ENCODE measurements at regions not wholly inside any gene's neighbourhood (a gene's known extent, or its start where the extent isn't known, plus 50 kb on each side); places are given as distances from the start of the nearest gene placed in this dataset.
"Not testable (repeated sequence)": the region's sequence is repeated elsewhere in the genome, so short reads cannot be mapped to it uniquely, and the experiment has no call there.

DNA sequence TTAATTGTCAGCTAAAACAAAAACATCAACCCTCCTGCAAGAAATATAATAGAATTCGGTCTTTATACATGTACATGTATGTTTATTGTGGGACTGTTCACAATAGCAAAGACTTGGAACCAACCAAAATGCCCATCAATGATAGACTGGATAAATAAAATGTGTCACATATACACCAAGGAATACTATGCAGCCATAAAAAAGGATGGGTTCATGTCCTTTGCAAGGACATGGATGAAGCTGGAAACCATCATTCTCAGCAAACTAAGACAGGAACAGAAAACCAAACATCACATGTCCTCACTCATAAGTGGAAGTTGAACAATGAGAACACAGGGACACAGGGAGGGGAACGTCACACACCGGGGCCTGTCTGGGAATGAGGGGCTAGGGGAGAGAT, 109.1 kb upstream of the ADRA1B start:
- TF ChIP-seq ZNF146 (CRISPR knock-in tag; IDR thresholded peaks at IDR 0.05; ENCODE audit: unreplicated experiment): peak; percentile 74
- BruUV-seq (replicated peaks); H3K9me3 ChIP-seq (replicated peaks; ENCODE audit: control insufficient read depth, insufficient read depth, low read depth, low read length); CTCF ChIA-PET (ENCODE audit: low intra/inter-chr PET ratio); in situ Hi-C loops (cut with MboI); H3K79me2 ChIP-seq (ENCODE audit: control insufficient read depth, insufficient read depth, low read length); H3K4me1 ChIP-seq (replicated peaks in 1 of 2; ENCODE audit: control insufficient read depth in 2 of 2, insufficient read depth in 2 of 2, low read length in 2 of 2); H3K9me1 ChIP-seq (ENCODE audit: control insufficient read depth, insufficient read depth, low read length); intact Hi-C loops (cut with micrococcal nuclease); DNase-seq (ENCODE audit: extremely low read depth in 1 of 4, low spot score in 3 of 4); POLR2A ChIA-PET; H3K9ac ChIP-seq (ENCODE audit: insufficient read depth in 1 of 2, low read depth in 2 of 2, low read length in 2 of 2); H3K4me2 ChIP-seq (ENCODE audit: insufficient read depth, low read length); ATAC-seq; H3K27me3 ChIP-seq (ENCODE audit: control insufficient read depth in 2 of 2, insufficient read depth in 2 of 2, low read length in 2 of 2); H2AFZ ChIP-seq (ENCODE audit: low read depth, low read length); FAIRE-seq; H3K4me3 ChIP-seq; H3K36me3 ChIP-seq (ENCODE audit: control insufficient read depth, insufficient read depth, low read length); H3K27ac ChIP-seq (ENCODE audit: extremely low read depth, low read depth, low read length); H4K20me1 ChIP-seq (replicated peaks; ENCODE audit: control insufficient read depth, insufficient read depth, low read length): not testable (repeated sequence)
- WGBS (ENCODE audit: insufficient coverage, low coverage, missing lambda C conversion rate): 2% methylated on average over 3 of the region's 3 CpGs

DNA sequence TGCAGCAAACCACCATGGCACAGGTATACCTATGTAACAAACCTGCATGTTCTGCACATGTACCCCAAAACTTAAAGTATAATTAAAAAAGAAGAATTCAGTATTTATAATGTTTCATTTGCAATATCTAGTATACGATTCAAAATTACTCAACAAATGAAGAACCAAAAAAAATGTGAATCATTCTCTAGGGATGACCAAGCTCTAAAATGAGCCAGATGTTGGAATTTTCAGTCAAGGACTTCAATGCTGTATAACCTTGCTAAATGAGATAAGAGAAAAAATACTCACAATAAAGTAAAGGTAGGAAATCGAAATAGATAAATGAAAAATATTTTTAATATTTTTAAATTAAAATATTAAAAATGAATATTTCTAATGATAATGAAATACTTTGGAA, 108.7 kb upstream of the ADRA1B start:
- Histone ChIP-seq H4K20me1 (replicated peaks; ENCODE audit: control insufficient read depth, insufficient read depth, low read length) (no peaks in the 10 kb centered on the region), H3K9me1 (ENCODE audit: control insufficient read depth, insufficient read depth, low read length) (no peaks in the 10 kb centered on the region), H3K4me3 (no peak overlapping the region), H3K9ac (ENCODE audit: insufficient read depth in 1 of 2, low read depth in 2 of 2, low read length in 2 of 2) (no peak overlapping the region), H3K36me3 (ENCODE audit: control insufficient read depth, insufficient read depth, low read length) (no peaks in the 10 kb centered on the region), H3K9me3 (replicated peaks; ENCODE audit: control insufficient read depth, insufficient read depth, low read depth, low read length) (no peaks in the 10 kb centered on the region), H3K4me2 (ENCODE audit: insufficient read depth, low read length) (no peak overlapping the region), H3K79me2 (ENCODE audit: control insufficient read depth, insufficient read depth, low read length) (no peaks in the 10 kb centered on the region), H3K27ac (ENCODE audit: extremely low read depth, low read depth, low read length) (no peak overlapping the region), H3K4me1 (replicated peaks in 1 of 2; ENCODE audit: control insufficient read depth in 2 of 2, insufficient read depth in 2 of 2, low read length in 2 of 2) (no peaks in the 10 kb centered on the region), H2AFZ (ENCODE audit: low read depth, low read length) (no peak overlapping the region), H3K27me3 (ENCODE audit: control insufficient read depth in 2 of 2, insufficient read depth in 2 of 2, low read length in 2 of 2) (no peaks in the 10 kb centered on the region)
- WGBS (ENCODE audit: insufficient coverage, low coverage, missing lambda C conversion rate): 0% methylated on average over 2 of the region's 2 CpGs
- POLR2A ChIA-PET: no interaction called here
- TF ChIP-seq ZNF431 (CRISPR knock-in tag; IDR thresholded peaks at IDR 0.05) (no peak), POLR3A (IDR thresholded peaks at IDR 0.05; ENCODE audit: borderline replicate concordance, extremely low read depth, insufficient read depth, insufficient read length) (no peak), LCOR (CRISPR knock-in tag; IDR thresholded peaks at IDR 0.05) (no peak), BCL6 (CRISPR knock-in tag; IDR thresholded peaks at IDR 0.05) (no peak), TAF1 (IDR thresholded peaks at IDR 0.05; ENCODE audit: control insufficient read depth, extremely low read depth, insufficient read depth, low read length, severe bottlenecking) (no peak), TFAM (CRISPR knock-in tag; conservative IDR thresholded peaks at IDR 0.05) (no peak), KLF13 (tag; IDR thresholded peaks at IDR 0.05; ENCODE audit: borderline replicate concordance, low read depth) (no peak), ZFP36 (IDR thresholded peaks at IDR 0.05; ENCODE audit: low read depth, low read length, partially characterized antibody) (no peak), ZNF23 (CRISPR knock-in tag; IDR thresholded peaks at IDR 0.05) (no peak)
- TF ChIP-seq, protein P1, sequence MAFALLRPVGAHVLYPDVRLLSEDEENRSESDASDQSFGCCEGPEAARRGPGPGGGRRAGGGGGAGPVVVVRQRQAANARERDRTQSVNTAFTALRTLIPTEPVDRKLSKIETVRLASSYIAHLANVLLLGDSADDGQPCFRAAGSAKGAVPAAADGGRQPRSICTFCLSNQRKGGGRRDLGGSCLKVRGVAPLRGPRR (CRISPR knock-in tag; IDR thresholded peaks at IDR 0.05): no peak
- TF ChIP-seq, protein P2, sequence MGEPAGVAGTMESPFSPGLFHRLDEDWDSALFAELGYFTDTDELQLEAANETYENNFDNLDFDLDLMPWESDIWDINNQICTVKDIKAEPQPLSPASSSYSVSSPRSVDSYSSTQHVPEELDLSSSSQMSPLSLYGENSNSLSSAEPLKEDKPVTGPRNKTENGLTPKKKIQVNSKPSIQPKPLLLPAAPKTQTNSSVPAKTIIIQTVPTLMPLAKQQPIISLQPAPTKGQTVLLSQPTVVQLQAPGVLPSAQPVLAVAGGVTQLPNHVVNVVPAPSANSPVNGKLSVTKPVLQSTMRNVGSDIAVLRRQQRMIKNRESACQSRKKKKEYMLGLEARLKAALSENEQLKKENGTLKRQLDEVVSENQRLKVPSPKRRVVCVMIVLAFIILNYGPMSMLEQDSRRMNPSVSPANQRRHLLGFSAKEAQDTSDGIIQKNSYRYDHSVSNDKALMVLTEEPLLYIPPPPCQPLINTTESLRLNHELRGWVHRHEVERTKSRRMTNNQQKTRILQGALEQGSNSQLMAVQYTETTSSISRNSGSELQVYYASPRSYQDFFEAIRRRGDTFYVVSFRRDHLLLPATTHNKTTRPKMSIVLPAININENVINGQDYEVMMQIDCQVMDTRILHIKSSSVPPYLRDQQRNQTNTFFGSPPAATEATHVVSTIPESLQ (CRISPR knock-in tag; IDR thresholded peaks at IDR 0.05): no peak
- in situ Hi-C loops (cut with MboI): no loop called here
- CTCF ChIA-PET (ENCODE audit: low intra/inter-chr PET ratio): no interaction called here
- DNase-seq (ENCODE audit: extremely low read depth in 1 of 4, low spot score in 3 of 4) (no peak), FAIRE-seq (no peak), ATAC-seq (no peak)
- intact Hi-C loops (cut with micrococcal nuclease): no loop called here
- no TSS peak for BruUV-seq (replicated peaks)
